HG02798 (cell line): ENCODE measurements at regions not wholly inside any gene's neighbourhood (a gene's known extent, or its start where the extent isn't known, plus 50 kb on each side); places are given as distances from the start of the nearest gene placed in this dataset.

Experiments used
- ATAC-seq: cut with Tn5 transposase; IDR thresholded peaks from one replicate; pipeline ENCODE4 v1.9.1; 2021; ENCODE audit warnings: mild to moderate bottlenecking; ENCODE audit not compliant: unreplicated experiment, poor library complexity

DNA sequence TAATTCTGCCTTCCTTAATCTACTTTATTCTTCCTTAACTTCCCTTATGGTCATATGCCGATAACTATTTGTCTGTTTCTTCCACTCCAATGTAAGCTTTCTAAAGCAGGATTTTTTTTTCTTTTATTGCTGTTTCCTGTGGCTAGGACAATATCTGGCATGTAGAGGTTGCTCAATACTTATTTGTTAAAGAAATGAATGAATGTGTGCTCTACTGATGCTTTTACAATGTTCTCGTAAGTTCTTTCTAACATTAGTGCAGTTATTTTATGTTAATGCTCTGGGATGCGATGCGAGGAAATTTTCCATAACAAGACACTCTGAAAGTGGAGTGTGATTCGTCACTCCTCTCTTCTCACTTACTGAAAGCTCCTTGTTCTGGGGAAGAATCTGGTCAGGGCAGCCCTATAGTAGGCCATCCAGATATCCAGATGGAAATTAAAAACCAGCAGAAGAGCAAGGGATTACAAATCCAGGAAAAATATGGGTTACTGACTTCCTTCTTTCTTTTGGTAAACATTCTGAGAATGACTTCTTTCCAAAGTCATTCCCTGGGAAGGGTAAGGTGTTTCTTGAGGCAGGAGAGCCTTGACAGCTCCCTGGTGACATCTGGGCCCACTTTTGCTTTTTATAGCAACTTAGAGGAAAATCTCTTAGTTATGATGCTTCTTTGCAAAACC lies 420.4 kb downstream of the PDCD6IP start:
- no peak for ATAC-seq

DNA sequence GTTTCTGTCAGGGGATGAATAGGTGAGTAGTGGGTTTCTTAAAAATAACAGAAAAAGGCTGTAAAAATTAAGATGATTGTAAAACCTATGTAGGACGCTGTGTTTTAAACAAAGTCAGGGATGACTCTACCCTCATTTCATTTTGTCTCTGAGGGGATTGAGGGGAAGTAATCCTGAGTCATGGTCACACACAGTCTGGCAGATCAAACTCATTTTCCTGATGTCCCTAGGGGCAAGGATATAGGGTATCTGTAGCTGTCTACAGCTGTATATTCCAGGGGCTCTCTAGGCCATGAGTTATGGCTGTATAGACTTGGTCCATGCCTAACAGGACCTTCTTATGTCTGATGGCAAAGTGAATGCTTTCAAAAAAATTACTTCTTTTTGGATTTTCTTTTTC lies 421.1 kb downstream of the PDCD6IP start:
- ATAC-seq: no peak

- no peak for ATAC-seq
These were observed 427.5 kb downstream of the PDCD6IP start for GRCh38 chr3:34225821-34226366.

DNA sequence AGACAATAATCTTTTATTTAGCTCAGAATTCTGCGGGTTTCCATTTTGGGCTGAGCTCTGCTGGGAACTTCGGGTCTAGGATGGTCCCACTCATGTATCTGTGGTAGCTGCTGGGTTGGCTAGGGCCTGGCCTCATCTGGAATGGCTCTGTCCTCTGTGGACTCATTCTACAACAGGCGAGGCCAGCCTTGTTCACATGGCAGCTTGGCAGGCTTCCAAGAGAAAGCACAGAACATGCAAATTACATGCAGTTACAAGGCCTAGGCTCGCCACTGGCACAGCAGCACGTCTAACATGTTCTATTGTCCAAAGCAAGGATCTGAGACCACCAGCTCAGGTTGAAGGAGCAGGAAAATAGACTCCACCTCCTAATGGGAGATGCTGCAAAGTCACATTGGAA lies 431.4 kb downstream of the PDCD6IP start:
- no peak for ATAC-seq

DNA sequence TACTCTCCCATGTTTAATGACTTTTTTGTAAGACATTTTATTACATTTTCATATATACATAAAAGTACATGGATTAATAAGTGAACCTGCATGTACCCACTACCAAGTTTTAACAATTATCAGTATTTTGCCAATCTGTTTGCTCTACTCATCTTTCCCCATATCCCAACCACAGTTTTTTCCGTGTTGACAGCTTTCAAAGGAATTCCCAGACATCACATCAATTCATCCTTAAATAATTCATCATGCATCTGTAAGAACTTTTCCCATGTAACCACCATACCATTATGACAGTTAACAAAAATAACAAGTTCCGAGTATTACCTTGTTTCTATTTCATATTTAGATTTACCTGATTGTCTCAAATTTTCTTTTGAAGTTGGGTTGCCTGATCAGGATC lies 436.7 kb downstream of the PDCD6IP start:
- no peak for ATAC-seq

GRCh38 chr3:34237946-34238345 lies 439.5 kb downstream of the PDCD6IP start:
- no peak for ATAC-seq

- ATAC-seq: no peak
These were observed 440.0 kb downstream of the PDCD6IP start for GRCh38 chr3:34238407-34238806.

DNA sequence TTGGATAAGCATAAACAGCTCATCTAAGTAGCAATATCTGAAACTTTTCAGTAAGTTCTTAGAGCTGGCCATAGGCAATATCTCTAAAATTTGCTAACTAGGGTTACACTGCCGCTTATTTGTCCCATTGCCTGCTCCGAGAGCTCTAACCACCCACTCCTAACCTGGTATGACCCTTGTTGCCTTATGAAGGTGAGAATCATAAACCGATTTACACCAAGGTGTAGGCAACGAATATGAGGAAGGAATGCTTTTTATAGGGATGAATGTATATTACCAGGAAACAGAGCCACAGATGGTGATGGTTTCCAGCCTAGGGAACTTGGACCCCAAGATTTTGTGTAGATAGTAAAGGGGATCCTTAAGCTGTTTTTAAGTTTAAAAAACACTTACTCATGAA lies 440.9 kb downstream of the PDCD6IP start:
- ATAC-seq: no peak

DNA sequence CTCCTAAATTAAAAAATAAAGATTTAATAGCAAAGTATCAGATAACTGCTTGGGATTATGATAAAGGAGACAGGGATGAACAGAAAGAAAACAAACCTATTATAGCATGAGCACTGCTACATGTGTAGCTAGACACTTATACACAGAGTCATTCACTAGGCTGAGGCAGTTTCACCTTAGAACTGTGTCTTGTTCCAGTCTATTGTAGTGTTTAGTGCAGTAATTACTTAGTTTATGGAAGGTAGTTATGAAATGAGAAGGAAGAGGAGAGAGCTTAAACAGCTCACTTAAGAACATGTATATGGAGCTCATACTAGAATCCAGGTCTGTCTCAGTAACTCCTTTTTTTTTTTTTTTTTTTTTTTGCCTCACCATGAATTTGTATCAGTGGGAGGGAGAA lies 441.4 kb downstream of the PDCD6IP start:
- ATAC-seq: no peak

GRCh38 chr3:34247401-34247800 lies 449.0 kb downstream of the PDCD6IP start:
- no peak for ATAC-seq

- ATAC-seq: peak; percentile 91
These were observed 449.9 kb downstream of the PDCD6IP start for GRCh38 chr3:34248352-34248751.

GRCh38 chr3:34254285-34254684 lies 455.9 kb downstream of the PDCD6IP start:
- ATAC-seq: no peak

- ATAC-seq: no peak
These were observed 457.6 kb downstream of the PDCD6IP start for GRCh38 chr3:34256021-34256420.

DNA sequence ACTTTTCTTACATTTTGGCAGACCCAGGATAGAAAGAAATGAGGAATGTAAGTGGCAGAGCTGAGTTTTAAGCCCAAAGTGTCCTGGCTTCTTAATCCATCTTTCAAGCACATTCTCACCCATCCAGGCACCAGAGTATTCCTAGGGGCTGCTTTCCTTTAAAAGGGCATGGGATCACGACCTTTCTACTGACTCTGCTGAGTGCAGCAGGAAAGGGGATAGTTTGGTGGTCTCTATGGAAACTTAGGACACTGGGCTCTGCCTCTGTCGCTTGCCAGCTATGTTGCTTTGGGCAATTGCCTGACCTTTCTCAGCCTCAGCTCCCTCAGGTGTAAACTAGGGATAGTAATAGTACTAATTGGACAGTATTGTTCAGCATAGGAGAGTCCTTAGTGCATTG lies 458.4 kb downstream of the PDCD6IP start:
- ATAC-seq: no peak

GRCh38 chr3:34258271-34258998 lies 460.0 kb downstream of the PDCD6IP start:
- ATAC-seq: no peak

- ATAC-seq: peak; percentile 33
These were observed 462.0 kb downstream of the PDCD6IP start for GRCh38 chr3:34260271-34261000.

GRCh38 chr3:34261001-34261385 lies 462.6 kb downstream of the PDCD6IP start:
- no peak for ATAC-seq

DNA sequence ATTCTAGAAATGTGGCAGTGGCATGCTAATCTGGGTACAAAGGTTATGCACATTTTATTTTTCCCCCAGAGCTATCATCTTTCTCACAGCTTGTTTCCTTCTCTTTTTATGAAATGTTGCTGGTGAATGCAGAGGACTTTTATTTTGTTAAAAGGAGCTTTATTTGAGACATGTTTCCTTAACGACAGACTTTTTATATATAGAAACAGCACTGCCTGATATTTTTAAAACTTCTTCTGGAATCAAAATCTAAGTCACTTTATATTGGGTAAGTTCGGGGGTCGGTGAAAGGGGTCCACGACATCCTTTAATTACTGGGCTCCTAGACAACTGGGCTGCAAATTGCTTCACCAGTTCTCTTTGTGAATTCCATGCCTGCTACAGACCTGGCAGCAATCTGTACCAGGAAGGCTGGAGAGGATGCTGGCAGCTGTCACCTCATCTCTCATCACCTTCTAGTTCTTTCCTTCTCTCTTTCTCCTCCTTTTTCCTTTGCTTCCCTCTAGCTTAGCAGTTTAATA lies 464.7 kb downstream of the PDCD6IP start:
- ATAC-seq: no peak

DNA sequence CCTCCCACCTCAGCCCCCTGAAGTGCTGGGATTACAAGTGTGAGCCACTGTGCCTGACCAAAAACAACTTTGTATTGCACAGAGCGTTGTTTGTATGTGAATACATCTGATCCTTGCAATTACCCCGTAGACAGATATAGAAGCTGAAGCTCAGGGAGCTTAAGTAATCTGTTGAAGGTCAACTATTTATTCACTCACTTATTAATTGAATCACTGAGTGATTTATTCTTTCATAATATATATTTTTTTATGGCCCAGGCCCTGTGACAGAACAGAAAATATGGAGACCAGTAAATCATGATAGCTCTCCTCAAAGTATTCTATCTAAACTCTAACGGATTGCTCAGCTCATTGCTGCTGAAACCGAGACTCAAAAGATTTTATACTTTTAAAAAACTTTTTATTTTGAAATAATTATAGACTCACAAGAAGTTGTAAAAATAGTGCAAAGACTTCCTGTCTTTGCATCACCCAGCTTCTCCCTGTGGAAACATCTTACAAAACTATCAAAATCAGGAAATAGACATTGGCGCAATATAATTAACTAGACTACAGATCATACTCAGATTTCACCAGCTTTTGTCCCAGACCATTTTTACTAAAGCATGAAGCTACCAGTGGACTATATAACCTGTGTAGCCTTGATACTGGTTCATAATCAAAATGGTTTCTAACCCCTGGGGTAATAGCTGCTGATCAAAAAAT lies 466.1 kb downstream of the PDCD6IP start:
- no peak for ATAC-seq

DNA sequence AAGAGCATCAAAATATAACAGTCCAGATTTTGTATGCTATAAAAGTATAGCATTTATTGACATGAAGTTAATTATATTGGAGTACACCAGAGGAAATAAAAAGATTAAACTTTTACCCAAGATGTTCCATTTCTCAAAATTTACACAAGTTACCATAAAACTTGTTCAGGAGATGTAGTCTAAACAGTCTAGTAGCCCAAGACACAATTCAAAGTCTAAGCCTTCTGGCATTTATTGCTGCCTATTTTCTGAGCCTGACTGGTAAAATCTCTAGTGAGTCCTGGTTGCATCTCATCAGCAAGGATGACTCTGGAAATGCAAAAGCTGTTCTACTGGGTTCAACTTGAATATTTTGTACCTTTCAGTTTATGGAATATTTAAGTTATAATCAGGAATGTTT lies 468.7 kb downstream of the PDCD6IP start:
- ATAC-seq: no peak
